ENCODE measurements at regions not wholly inside any gene's neighbourhood (a gene's known extent, or its start where the extent isn't known, plus 50 kb on each side); places are given as distances from the start of the nearest gene placed in this dataset.

- H3K27me3 ChIP-seq (replicated peaks in 1 of 7), result no peaks in the 10 kb centered on the region
- no peaks in the 10 kb centered on the region for H3K4me1 ChIP-seq
- DNase-seq, result no peak
- no peaks in the 10 kb centered on the region for H3K36me3 ChIP-seq
- no peak for TF ChIP-seq POLR2A (IDR thresholded peaks at IDR 0.05)
- TF ChIP-seq POLR2AphosphoS5 (IDR thresholded peaks at IDR 0.05), result no peak
- TF ChIP-seq CTCF (IDR thresholded peaks at IDR 0.05 in 8 of 11, conservative IDR thresholded peaks at IDR 0.05 in 3 of 11), result no peak
- intact Hi-C loops (cut with DNase I; ENCODE audit: low total_unique reads), result no loop called here
- H3K9me3 ChIP-seq, result peaks cover 0 to 9% (median 2%) of the 10 kb centered on the region in 8 donors
- WGBS, 5 donors, result 70 to 86% (median 77%) methylated on average over 1 of the region's 1 CpG
- no peak overlapping the region for H3K27ac ChIP-seq
- H3K4me3 ChIP-seq, result no peak overlapping the region
Measured at GRCh38 chr12:70178038-70178437, 65.2 kb upstream of the CNOT2 start.

GRCh38 chr12:70180130-70180529, 63.1 kb upstream of the CNOT2 start:
- Histone ChIP-seq H3K27ac (no peak overlapping the region), H3K9me3 (peaks cover 0 to 13% (median 2%) of the 10 kb centered on the region in 8 donors), H3K4me1 (no peaks in the 10 kb centered on the region), H3K27me3 (replicated peaks in 1 of 7) (no peaks in the 10 kb centered on the region), H3K36me3 (no peaks in the 10 kb centered on the region), H3K4me3 (no peak overlapping the region)
- TF ChIP-seq POLR2AphosphoS5 (IDR thresholded peaks at IDR 0.05), result no peak
- TF ChIP-seq CTCF (IDR thresholded peaks at IDR 0.05 in 8 of 11, conservative IDR thresholded peaks at IDR 0.05 in 3 of 11), result no peak
- no peak for TF ChIP-seq POLR2A (IDR thresholded peaks at IDR 0.05)
- DNase-seq, result no peak
- 83 to 93% (median 90%) methylated on average over 3 of the region's 3 CpGs for WGBS, 5 donors
- intact Hi-C loops (cut with DNase I; ENCODE audit: low total_unique reads), result no loop called here

- Histone ChIP-seq H3K27ac (no peak overlapping the region), H3K27me3 (replicated peaks in 1 of 7) (no peaks in the 10 kb centered on the region), H3K4me1 (no peaks in the 10 kb centered on the region), H3K36me3 (no peaks in the 10 kb centered on the region), H3K9me3 (peaks cover 0 to 13% (median 0%) of the 10 kb centered on the region in 8 donors), H3K4me3 (no peak overlapping the region)
- no peak for DNase-seq
- intact Hi-C loops (cut with DNase I; ENCODE audit: low total_unique reads), result no loop called here
- no peak for TF ChIP-seq CTCF (IDR thresholded peaks at IDR 0.05 in 8 of 11, conservative IDR thresholded peaks at IDR 0.05 in 3 of 11)
- no peak for TF ChIP-seq POLR2A (IDR thresholded peaks at IDR 0.05)
- TF ChIP-seq POLR2AphosphoS5 (IDR thresholded peaks at IDR 0.05), result no peak
- 74 to 100% (median 94%) methylated on average over 1 of the region's 1 CpG for WGBS, 5 donors
Measured at GRCh38 chr12:70185301-70185700, 57.9 kb upstream of the CNOT2 start.

GRCh38 chr12:70186436-70186835, 56.8 kb upstream of the CNOT2 start:
- no peaks in the 10 kb centered on the region for H3K36me3 ChIP-seq
- H3K4me3 ChIP-seq, result no peak overlapping the region
- H3K4me1 ChIP-seq, result no peaks in the 10 kb centered on the region
- H3K9me3 ChIP-seq, result peaks cover 0 to 13% (median 0%) of the 10 kb centered on the region in 8 donors
- no peak for DNase-seq
- 88 to 98% (median 95%) methylated on average over 3 of the region's 3 CpGs for WGBS, 5 donors
- intact Hi-C loops (cut with DNase I; ENCODE audit: low total_unique reads), result no loop called here
- TF ChIP-seq CTCF (IDR thresholded peaks at IDR 0.05 in 8 of 11, conservative IDR thresholded peaks at IDR 0.05 in 3 of 11) (no peak), POLR2AphosphoS5 (IDR thresholded peaks at IDR 0.05) (no peak), POLR2A (IDR thresholded peaks at IDR 0.05) (no peak)
- H3K27me3 ChIP-seq (replicated peaks in 1 of 7), result no peaks in the 10 kb centered on the region
- no peak overlapping the region for H3K27ac ChIP-seq

Data from spleen (tissue), 11 donors.